K562 (cell line): ENCODE measurements at regions not wholly inside any gene's neighbourhood (a gene's known extent, or its start where the extent isn't known, plus 50 kb on each side); places are given as distances from the start of the nearest gene placed in this dataset.

Experiments used
- ATAC-seq: fragments of 200-7000 bp; cut with Tn5 transposase; 3 replicates; pipeline ENCODE4 v1.9.1; 2020; ENCODE audit warnings: moderate library complexity
- BruUV-seq: library from RNA; stranded (reverse); fragments of 400-500 nt; replicated peaks from 2 replicates; lab custom pipeline; 2021; lab: Mats Ljungman, UMichigan
- CTCF ChIA-PET: fragments of 300-600 bp; formaldehyde crosslinking; extraction: SDS; loops from one replicate; lab custom pipeline; 2021; ENCODE audit warnings: low intra/inter-chr PET ratio; lab: Yijun Ruan, JAX
- POLR2A ChIA-PET: fragments of 300-600, 350-650 bp; sonication (Branson Sonifier 250); formaldehyde crosslinking; extraction: SDS; loops from one replicate; lab custom pipeline; 2021; ENCODE audit warnings: antibody characterized with exemption, inconsistent platforms; lab: Yijun Ruan, JAX
- DNase-seq, 4 experiments: peaks; one replicate each; pipeline versions ENCODE4 v3.0.0 to v3.0.0-alpha.2; 2011 to 2018; ENCODE audit warnings: low spot score in 3 of 4, mixed read lengths in 3 of 4; ENCODE audit errors: extremely low read depth in 1 of 4
- FAIRE-seq: peaks from 2 replicates; lab custom pipeline; 2011; peaks lifted over from hg19 to GRCh38; lab: Jason Lieb, UNC
- H2AFZ ChIP-seq: 2 replicates; pipeline ENCODE4 v1.6.0; 2011; ENCODE audit warnings: low read depth, low read length, control low read depth, inconsistent platforms
- H3K27ac ChIP-seq: fragments of 200-600 bp; 3 replicates; pipeline ENCODE4 v1.8.0; 2011; ENCODE audit warnings: low read depth, mild to moderate bottlenecking, control low read depth, inconsistent platforms, low read length, moderate library complexity, mixed read lengths; ENCODE audit errors: extremely low read depth
- H3K27me3 ChIP-seq, 2 experiments: fragments of 300-600 bp in 1 of 2; 2 replicates in 1 of 2; 3 replicates in 1 of 2; pipeline versions ENCODE4 v1.6.0 to v1.8.0; 2011; ENCODE audit warnings: inconsistent platforms in 2 of 2, low read length in 2 of 2, mild to moderate bottlenecking in 1 of 2, mixed read lengths in 1 of 2, moderate library complexity in 1 of 2; ENCODE audit not compliant: control insufficient read depth in 2 of 2, insufficient read depth in 2 of 2
- H3K36me3 ChIP-seq: fragments of 300-600 bp; 3 replicates; pipeline ENCODE4 v1.8.0; 2011; ENCODE audit warnings: mild to moderate bottlenecking, low read length, inconsistent platforms; ENCODE audit not compliant: control insufficient read depth, insufficient read depth
- H3K4me1 ChIP-seq, 2 experiments: fragments of 200-600 bp in 1 of 2; replicated peaks in 1 of 2; 2 replicates in 1 of 2; 3 replicates in 1 of 2; pipeline versions ENCODE4 v1.5.1 to v1.8.0; 2011; ENCODE audit warnings: inconsistent platforms in 2 of 2, low read length in 2 of 2, mild to moderate bottlenecking in 1 of 2, mixed read lengths in 1 of 2, moderate library complexity in 1 of 2; ENCODE audit not compliant: control insufficient read depth in 2 of 2, insufficient read depth in 2 of 2
- H3K4me2 ChIP-seq: 2 replicates; pipeline ENCODE4 v1.6.1; 2011; ENCODE audit warnings: low read length, control low read depth, inconsistent platforms, mixed read lengths; ENCODE audit not compliant: insufficient read depth
- H3K4me3 ChIP-seq: fragments of 200-600 bp; sonication (generic), shearing (Covaris generic); 2 replicates; pipeline ENCODE4 v1.5.1; 2016; ENCODE audit warnings: control low read depth, inconsistent platforms
- H3K79me2 ChIP-seq: fragments of 200-600 bp; 3 replicates; pipeline ENCODE4 v1.8.0; 2011; ENCODE audit warnings: low read length, inconsistent platforms; ENCODE audit not compliant: control insufficient read depth, insufficient read depth
- H3K9ac ChIP-seq, 2 experiments: 2 replicates each; pipeline versions ENCODE4 v1.6.0 to v1.6.1; 2011; ENCODE audit warnings: low read depth in 2 of 2, low read length in 2 of 2, control low read depth in 1 of 2, inconsistent platforms in 1 of 2, mild to moderate bottlenecking in 1 of 2, mixed read lengths in 1 of 2; ENCODE audit not compliant: insufficient read depth in 1 of 2
- H3K9me1 ChIP-seq: one replicate; pipeline ENCODE4 v1.6.0; 2011; ENCODE audit warnings: inconsistent platforms, mild to moderate bottlenecking, low read length, moderate library complexity; ENCODE audit not compliant: control insufficient read depth, insufficient read depth
- H3K9me3 ChIP-seq: replicated peaks from 2 replicates; pipeline ENCODE4 v1.5.1; 2011; ENCODE audit warnings: low read depth, low read length, inconsistent platforms; ENCODE audit not compliant: control insufficient read depth, insufficient read depth
- H4K20me1 ChIP-seq: replicated peaks from 2 replicates; pipeline ENCODE4 v1.6.1; 2011; ENCODE audit warnings: low read length, inconsistent platforms, mixed read lengths; ENCODE audit not compliant: control insufficient read depth, insufficient read depth
- CREB3L1 ChIP-seq: fragments of 450-650 bp; IDR thresholded peaks from 2 replicates; pipeline ENCODE4 v1.6.1; 2014; ENCODE audit warnings: low read depth, mild to moderate bottlenecking, moderate library complexity, borderline replicate concordance
- DEAF1 ChIP-seq: fragments of 450-650 bp; formaldehyde crosslinking; IDR thresholded peaks from 2 replicates; pipeline ENCODE4 v1.4.0; 2020; ENCODE audit warnings: mild to moderate bottlenecking, moderate library complexity
- ETS2 ChIP-seq: IDR thresholded peaks from 2 replicates; pipeline ENCODE4 v1.6.1; 2016; ENCODE audit warnings: borderline replicate concordance, missing genetic modification characterization, mild to moderate bottlenecking, moderate library complexity, missing compliant biosample characterization; ENCODE audit not compliant: poor library complexity, severe bottlenecking
- ETV6 ChIP-seq, 3 experiments: fragments of 150-350 bp in 1 of 3; sonication (generic) in 1 of 3; formaldehyde crosslinking in 1 of 3; IDR thresholded peaks; 2 replicates each; pipeline versions ENCODE4 v1.6.1 to v1.8.0; 2014 to 2022; ENCODE audit warnings: borderline replicate concordance in 2 of 3, low read depth in 2 of 3, antibody characterized with exemption in 1 of 3, low read length in 1 of 3, mild to moderate bottlenecking in 1 of 3, missing genetic modification reagents in 1 of 3
- KDM1A ChIP-seq, 2 experiments: fragments of 450-650 bp; IDR thresholded peaks; 2 replicates each; pipeline ENCODE4 v1.6.1; 2016; ENCODE audit warnings: mild to moderate bottlenecking in 2 of 2
- MBD1 ChIP-seq: fragments of 250-450 bp; sonication (Bioruptor Pico); IDR thresholded peaks from 2 replicates; pipeline ENCODE4 v1.8.0; 2022; ENCODE audit warnings: inconsistent platforms
- MLLT1 ChIP-seq, 2 experiments: fragments of 450-650 bp; IDR thresholded peaks; 2 replicates each; pipeline ENCODE4 v1.6.1; 2016
- NFIC ChIP-seq: fragments of 450-650 bp; IDR thresholded peaks from 2 replicates; pipeline ENCODE4 v1.6.1; 2017; ENCODE audit warnings: mild to moderate bottlenecking, inconsistent platforms
- NR2C1 ChIP-seq, 2 experiments: fragments of 450-650 bp; IDR thresholded peaks; 2 replicates each; pipeline ENCODE4 v1.6.1; 2017; ENCODE audit warnings: mild to moderate bottlenecking in 2 of 2, antibody characterized with exemption in 1 of 2, inconsistent platforms in 1 of 2, missing compliant biosample characterization in 1 of 2, missing genetic modification characterization in 1 of 2
- SETDB1 ChIP-seq: IDR thresholded peaks from one replicate; pipeline ENCODE4 v1.6.1; 2012; ENCODE audit warnings: low read length, control low read depth, inconsistent platforms
- TAF15 ChIP-seq: fragments of 200-400 bp; formaldehyde crosslinking; IDR thresholded peaks from 2 replicates; pipeline ENCODE4 v1.6.1; 2017; ENCODE audit warnings: mild to moderate bottlenecking, low read depth, low read length, moderate library complexity
- WGBS: fragments of 100-300 bp; shearing (Covaris generic); methylation state at CpG from one replicate; pipeline ENCODE4 v1.1.6; 2016; ENCODE audit warnings: low coverage, mixed read lengths; ENCODE audit not compliant: insufficient coverage; ENCODE audit errors: missing lambda C conversion rate; 5-methylcytosine and 5-hydroxymethylcytosine counted together
- in situ Hi-C: fragments of 300-500 bp; cut with MboI; formaldehyde crosslinking; loops from 4 replicates; pipeline ENCODE4 v1.15.0; 2018; ENCODE audit warnings: inconsistent platforms, mixed read lengths
- intact Hi-C: fragments of 100-400 bp; cut with micrococcal nuclease; formaldehyde crosslinking; loops from 2 replicates; pipeline ENCODE4 v1.14.2; 2022
- TF ChIP-seq, protein P1 (sequence below): fragments of 250-450 bp; sonication (Bioruptor Pico); IDR thresholded peaks from 2 replicates; pipeline ENCODE4 v1.4.0; 2020; ENCODE audit warnings: mild to moderate bottlenecking, moderate library complexity

DNA sequence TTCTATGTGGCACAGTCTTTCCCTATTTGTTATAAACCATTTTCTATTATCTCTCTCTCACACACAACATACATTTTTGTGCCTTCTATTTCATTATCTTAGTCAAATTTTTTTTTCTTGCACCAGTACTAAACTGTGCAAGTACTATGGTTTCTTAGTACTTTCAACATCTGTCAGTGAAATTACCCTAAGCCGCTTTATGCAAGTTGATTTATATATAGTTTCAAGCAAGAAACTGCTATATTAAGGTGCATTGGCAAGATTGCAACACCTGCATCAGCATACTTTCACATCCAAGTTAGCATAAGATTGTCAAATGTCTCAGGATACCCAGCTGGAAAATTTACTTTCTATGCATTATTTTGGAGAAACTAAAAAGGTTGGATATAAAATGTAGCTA is 180.2 kb upstream of the FSTL5 start:
- BruUV-seq, result no TSS peak
- H4K20me1 ChIP-seq, result no peaks in the 10 kb centered on the region
- H3K4me2 ChIP-seq, result no peak overlapping the region
- ATAC-seq, result no peak
- H3K4me3 ChIP-seq, result no peak overlapping the region
- H3K4me1 ChIP-seq, result no peaks in the 10 kb centered on the region
- ChIA-PET CTCF (no interaction called here), POLR2A (no interaction called here)
- no peak overlapping the region for H3K27ac ChIP-seq
- no peaks in the 10 kb centered on the region for H3K9me1 ChIP-seq
- WGBS, result 0% methylated on average over 1 of the region's 1 CpG
- H2AFZ ChIP-seq, result no peak overlapping the region
- no peaks in the 10 kb centered on the region for H3K27me3 ChIP-seq
- intact Hi-C loops, result no loop called here
- H3K9ac ChIP-seq, result no peak overlapping the region
- in situ Hi-C loops, result no loop called here
- H3K36me3 ChIP-seq, result no peaks in the 10 kb centered on the region
- H3K9me3 ChIP-seq, result no peaks in the 10 kb centered on the region
- no peaks in the 10 kb centered on the region for H3K79me2 ChIP-seq
- TF ChIP-seq, protein P1, sequence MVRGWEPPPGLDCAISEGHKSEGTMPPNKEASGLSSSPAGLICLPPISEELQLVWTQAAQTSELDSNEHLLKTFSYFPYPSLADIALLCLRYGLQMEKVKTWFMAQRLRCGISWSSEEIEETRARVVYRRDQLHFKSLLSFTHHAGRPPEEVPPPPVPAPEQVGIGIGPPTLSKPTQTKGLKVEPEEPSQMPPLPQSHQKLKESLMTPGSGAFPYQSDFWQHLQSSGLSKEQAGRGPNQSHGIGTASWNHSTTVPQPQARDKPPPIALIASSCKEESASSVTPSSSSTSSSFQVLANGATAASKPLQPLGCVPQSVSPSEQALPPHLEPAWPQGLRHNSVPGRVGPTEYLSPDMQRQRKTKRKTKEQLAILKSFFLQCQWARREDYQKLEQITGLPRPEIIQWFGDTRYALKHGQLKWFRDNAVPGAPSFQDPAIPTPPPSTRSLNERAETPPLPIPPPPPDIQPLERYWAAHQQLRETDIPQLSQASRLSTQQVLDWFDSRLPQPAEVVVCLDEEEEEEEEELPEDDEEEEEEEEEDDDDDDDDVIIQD (CRISPR knock-in tag), result no peak
- no peak for TF ChIP-seq MLLT1 (IDR thresholded peaks at IDR 0.05)
- no peak for TF ChIP-seq ETS2
- no peak for TF ChIP-seq NR2C1 (IDR thresholded peaks at IDR 0.05)
- TF ChIP-seq NR2C1 (tag; IDR thresholded peaks at IDR 0.05), result no peak
- no peak for TF ChIP-seq DEAF1 (CRISPR knock-in tag)
- no peak for TF ChIP-seq CREB3L1
- no peak for TF ChIP-seq KDM1A (IDR thresholded peaks at IDR 0.05)
- TF ChIP-seq TAF15, result no peak
- no peak for TF ChIP-seq SETDB1
- no peak for TF ChIP-seq ETV6 (IDR thresholded peaks at IDR 0.05; ENCODE audit: borderline replicate concordance in 1 of 2, low read depth in 2 of 2, low read length in 1 of 2)
- TF ChIP-seq ETV6 (CRISPR knock-in tag; IDR thresholded peaks at IDR 0.05; ENCODE audit: borderline replicate concordance), result no peak
- TF ChIP-seq NFIC, result no peak
- no peak for TF ChIP-seq MBD1 (CRISPR knock-in tag)
- no peak for FAIRE-seq
- no peak for DNase-seq
